ENCODE measurements at regions not wholly inside any gene's neighbourhood (a gene's known extent, or its start where the extent isn't known, plus 50 kb on each side); places are given as distances from the start of the nearest gene placed in this dataset.

DNA sequence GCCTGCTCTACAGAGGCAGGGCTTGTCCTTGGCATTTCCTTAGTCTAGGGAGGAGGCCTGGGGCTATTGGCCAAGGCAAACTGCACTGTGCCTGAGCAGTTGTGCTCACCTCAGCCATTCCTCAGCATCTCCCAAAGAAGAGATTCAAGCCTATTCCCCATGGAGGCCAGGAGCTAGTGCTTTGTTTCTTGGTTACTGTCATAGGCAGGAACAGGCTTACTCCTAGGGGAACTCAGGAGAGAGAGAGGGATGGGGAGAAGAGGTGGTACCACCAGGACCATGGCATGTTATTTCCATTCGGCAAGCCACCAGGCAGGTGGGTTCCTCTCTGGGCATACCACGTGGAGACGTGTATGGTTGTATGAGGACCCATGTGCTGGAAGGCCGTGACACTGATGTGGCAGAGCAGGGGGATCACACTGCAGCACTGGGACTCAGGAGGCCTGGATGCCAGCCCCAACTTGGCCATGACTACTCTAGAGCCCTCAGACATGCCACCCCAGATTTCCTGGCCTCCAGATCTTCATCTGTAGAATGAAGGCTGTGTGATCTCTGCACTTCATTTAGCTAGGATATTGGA is 233.7 kb downstream of the LOXHD1 start:
- no peak for DNase-seq (ENCODE audit: extremely low read depth, low read depth, low spot score)

DNA sequence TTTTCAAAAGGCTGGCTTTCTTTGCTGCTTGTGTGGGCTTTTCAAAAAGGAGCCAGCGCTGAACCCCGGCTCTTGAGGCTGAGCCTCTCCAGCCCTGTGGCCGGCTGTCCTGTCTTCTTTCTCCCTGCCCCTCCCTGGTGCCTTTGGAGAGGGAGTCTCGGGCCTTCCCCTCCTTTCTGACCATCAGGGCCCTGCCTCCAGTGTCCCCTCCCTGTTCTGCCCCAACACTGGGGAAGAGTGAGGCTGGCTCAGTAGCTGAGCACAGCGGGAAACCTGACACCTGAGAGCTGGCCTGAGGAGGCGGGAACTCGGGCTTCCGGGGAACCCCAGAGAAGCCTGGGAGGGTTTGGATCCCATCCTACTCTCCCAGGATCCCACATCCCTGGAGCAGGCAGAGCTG is 232.1 kb downstream of the LOXHD1 start:
- no peak for DNase-seq (ENCODE audit: extremely low read depth, low read depth, low spot score)

DNA sequence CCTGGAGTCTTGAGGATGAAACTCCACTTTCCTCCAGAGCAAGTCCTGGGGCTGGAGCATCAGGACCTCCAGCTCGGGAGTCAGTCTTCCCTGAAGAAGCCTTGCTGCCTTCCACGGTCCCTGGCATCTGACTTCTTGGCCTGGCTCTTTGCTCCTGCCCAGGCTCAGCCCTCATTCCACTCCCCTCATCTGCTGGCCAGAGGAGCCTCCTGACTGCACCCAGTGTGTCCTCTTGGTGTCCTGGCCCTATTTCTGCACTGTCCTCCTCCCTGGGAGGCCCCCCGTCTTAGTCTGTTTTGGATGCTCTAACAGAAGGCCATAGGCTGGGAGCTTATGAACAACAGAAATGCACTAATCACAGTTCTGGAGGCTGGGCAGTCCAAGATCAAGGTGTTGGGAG is 231.5 kb downstream of the LOXHD1 start:
- DNase-seq (ENCODE audit: extremely low read depth, low read depth, low spot score) = no peak

DNA sequence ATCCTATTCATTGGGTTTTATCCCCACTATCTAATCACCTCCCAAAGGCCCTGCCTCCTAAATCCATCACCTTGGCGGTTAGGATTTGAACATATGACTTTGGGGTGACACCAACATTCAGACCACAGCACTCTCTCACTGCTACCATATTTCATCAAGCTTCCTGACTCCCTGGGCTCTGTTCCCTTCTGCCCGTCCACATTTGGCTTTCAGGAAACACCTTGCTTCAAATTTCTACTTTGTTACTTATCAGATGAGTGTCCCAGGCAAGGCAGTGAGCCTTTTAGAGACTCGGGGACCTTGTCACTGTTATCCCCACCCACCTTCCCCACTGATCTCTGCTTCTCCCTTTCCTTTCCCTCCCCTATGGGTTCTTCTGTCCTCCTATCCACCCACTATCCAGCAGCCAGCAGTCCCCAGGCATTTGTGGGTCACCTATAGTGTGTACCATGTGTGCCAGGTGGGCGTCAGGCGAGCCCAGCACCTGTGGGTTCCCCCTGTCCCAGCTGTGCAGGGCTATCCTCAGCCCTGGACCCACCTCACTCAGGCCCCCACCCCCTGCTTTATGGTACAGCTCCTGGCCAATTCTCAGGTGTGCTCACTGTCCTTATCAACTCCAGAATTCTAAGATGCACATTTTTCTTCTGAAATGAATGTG is 230.9 kb downstream of the LOXHD1 start:
- no peak for DNase-seq (ENCODE audit: extremely low read depth, low read depth, low spot score)

DNA sequence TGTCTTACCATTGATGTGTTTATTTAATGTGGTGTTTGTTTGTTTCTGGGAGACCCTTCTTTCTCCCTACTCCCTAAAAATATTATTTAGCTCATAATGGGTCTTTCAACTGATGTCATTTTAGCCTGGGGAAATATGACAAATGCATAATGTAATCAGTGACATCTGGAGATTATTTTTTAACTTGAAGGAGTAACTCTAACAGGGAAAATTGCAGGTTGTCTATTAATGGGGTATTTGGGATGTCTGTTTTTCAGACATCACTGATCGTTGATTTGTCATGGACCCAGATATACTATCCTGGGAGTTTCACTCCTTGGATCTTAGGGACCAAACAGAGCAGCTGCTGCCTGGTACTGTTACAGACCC is 230.4 kb downstream of the LOXHD1 start:
- DNase-seq (ENCODE audit: extremely low read depth, low read depth, low spot score) = no peak

Measured in glomerular endothelial cell (primary cell).